WERI-Rb-1 (cell line): ENCODE measurements at regions not wholly inside any gene's neighbourhood (a gene's known extent, or its start where the extent isn't known, plus 50 kb on each side); places are given as distances from the start of the nearest gene placed in this dataset.

Experiments
- DNase-seq: peaks from one replicate; pipeline ENCODE4 v3.0.0-alpha.2; 2020
- H3K27ac ChIP-seq: fragments of 250-450 bp; sonication (Bioruptor Pico); 2 replicates; pipeline ENCODE4 v1.5.1; 2020; ENCODE audit warnings: mild to moderate bottlenecking, moderate library complexity
- H3K27me3 ChIP-seq: fragments of 250-450 bp; sonication (Bioruptor Pico); 2 replicates; pipeline ENCODE4 v1.5.1; 2021; ENCODE audit warnings: mild to moderate bottlenecking, low read depth, moderate library complexity; ENCODE audit not compliant: insufficient read depth, severe bottlenecking
- H3K36me3 ChIP-seq: fragments of 250-450 bp; sonication (Bioruptor Pico); 2 replicates; pipeline ENCODE4 v1.5.1; 2020; ENCODE audit warnings: mild to moderate bottlenecking, moderate library complexity
- H3K4me3 ChIP-seq: 2 replicates; pipeline ENCODE4 v1.5.1; 2011; ENCODE audit warnings: low read depth, mild to moderate bottlenecking, control low read depth, low read length
- H3K9me3 ChIP-seq: fragments of 250-450 bp; sonication (Bioruptor Pico); 2 replicates; pipeline ENCODE4 v1.5.1; 2021; ENCODE audit warnings: mild to moderate bottlenecking, moderate library complexity; ENCODE audit not compliant: severe bottlenecking
- TF ChIP-seq, protein P1 (sequence below): IDR thresholded peaks from 2 replicates; pipeline ENCODE4 v1.5.1; 2011; ENCODE audit warnings: low read depth, mild to moderate bottlenecking, control low read depth, inconsistent platforms, low read length

DNA sequence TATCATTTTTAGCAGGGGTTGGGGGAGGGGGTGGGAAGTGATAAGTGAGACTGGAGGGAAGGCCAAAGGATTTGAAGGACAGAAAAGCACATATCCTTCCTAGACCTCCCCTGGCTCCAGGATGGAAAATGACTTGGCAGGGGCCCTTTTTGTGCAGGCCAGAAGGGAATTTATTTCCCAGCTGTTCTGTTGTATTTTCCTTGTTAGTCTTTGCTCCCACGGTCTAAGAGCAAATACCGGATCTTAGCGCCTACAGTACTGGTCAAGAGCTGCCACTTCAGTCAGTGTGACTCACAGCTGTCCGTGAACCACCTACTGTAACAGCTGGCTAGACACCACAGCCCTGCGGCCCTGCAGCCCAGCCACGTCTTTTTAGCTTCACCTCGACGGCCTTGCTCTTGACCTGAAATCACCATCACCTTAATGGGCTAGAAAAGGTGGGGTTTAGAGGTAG is 51.0 kb upstream of the ERRFI1 start:
- H3K27ac ChIP-seq: no peak overlapping the region
- no peak overlapping the region for H3K4me3 ChIP-seq
- H3K9me3 ChIP-seq: no peaks in the 10 kb centered on the region
- no peak for DNase-seq
- no peaks in the 10 kb centered on the region for H3K27me3 ChIP-seq
- H3K36me3 ChIP-seq: no peaks in the 10 kb centered on the region
- TF ChIP-seq, protein P1, sequence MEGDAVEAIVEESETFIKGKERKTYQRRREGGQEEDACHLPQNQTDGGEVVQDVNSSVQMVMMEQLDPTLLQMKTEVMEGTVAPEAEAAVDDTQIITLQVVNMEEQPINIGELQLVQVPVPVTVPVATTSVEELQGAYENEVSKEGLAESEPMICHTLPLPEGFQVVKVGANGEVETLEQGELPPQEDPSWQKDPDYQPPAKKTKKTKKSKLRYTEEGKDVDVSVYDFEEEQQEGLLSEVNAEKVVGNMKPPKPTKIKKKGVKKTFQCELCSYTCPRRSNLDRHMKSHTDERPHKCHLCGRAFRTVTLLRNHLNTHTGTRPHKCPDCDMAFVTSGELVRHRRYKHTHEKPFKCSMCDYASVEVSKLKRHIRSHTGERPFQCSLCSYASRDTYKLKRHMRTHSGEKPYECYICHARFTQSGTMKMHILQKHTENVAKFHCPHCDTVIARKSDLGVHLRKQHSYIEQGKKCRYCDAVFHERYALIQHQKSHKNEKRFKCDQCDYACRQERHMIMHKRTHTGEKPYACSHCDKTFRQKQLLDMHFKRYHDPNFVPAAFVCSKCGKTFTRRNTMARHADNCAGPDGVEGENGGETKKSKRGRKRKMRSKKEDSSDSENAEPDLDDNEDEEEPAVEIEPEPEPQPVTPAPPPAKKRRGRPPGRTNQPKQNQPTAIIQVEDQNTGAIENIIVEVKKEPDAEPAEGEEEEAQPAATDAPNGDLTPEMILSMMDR: no peak

DNA sequence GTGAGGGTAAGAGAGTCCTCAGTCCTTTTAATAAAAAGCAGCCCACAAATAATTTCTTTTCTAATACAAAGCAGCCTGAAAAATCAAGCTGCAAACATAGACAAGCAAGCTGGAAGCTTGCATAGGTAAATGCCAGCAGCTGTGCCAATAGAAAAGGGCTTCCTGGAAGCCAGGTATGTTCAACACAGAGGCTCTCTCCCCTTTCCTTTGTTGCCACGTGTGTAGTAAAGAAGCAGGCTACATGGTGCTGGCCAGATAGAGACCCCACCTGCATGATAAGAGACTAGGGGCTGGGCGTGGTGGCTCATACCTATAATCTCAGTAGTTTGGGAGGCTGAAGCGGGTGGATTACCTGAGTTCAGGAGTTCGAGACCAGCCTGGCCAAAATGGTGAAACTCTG is 50.1 kb upstream of the ERRFI1 start:
- Histone ChIP-seq H3K27me3 (no peaks in the 10 kb centered on the region), H3K9me3 (no peaks in the 10 kb centered on the region), H3K4me3 (no peak overlapping the region), H3K36me3 (no peaks in the 10 kb centered on the region), H3K27ac (no peak overlapping the region)
- TF ChIP-seq, protein P1: no peak
- DNase-seq: no peak
